ENCODE measurements at regions not wholly inside any gene's neighbourhood (a gene's known extent, or its start where the extent isn't known, plus 50 kb on each side); places are given as distances from the start of the nearest gene placed in this dataset.
A peak's percentile ranks its signal among the peaks of the same experiment; 100 is the strongest.
"Not testable (repeated sequence)": the region's sequence is repeated elsewhere in the genome, so short reads cannot be mapped to it uniquely, and the experiment has no call there.

DNA sequence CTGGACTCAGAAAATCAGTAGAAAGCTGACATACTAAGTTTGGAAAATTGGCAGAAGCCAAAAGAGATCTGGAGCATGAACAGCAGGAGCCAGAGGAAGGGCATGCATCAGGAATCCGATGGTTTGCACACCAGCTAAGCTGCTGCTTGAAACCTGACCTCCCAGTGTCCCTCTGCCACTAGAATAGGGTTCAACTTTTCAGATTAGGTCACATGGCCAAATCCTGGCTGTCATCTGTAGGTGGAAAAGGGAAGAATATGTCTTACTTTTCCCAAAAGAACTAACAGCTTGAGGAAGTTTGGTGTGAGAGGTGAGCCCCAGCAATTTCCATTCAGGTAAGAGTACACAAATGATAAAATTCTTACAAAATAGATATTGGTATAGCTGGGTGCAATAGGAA lies 732.6 kb downstream of the RERGL start:
- DNase-seq (ENCODE audit: low spot score): no peak

DNA sequence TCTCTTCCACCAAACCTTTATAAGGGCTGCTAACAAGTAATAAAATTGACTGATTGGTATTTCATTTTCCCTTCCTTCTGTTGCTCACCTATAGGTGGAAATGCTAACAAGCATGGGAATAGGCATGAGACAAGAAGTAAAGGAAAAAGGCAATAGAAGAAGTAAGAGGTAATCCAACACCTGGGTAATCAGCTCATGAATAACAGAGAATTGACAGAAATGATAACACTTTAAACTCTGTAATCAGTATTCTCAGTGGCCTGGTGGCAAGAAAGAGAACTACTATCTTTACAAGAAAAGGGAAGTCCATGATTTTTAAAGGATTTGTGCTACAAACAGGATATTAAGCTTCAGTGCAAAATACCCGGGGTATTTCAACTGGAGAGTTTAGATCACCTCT lies 737.8 kb downstream of the RERGL start:
- DNase-seq (ENCODE audit: low spot score): no peak

DNA sequence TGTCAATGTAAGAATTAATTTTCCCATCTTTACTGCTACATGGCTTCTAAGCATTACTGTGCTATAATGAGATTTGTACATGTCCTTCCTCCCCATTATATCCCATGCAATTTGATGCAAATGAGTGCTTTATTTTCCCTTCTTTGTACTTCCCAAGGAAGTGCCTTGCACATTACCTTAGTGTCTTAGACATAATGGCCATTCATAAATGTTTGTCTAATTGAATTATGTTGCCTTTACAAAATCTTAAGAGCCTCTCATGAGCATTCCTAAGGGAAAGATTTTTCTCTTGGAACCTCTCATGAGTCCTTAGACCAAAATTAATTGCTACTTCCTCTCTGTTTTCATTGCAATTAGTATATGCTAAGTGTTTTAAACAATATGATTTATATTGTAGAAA lies 741.7 kb downstream of the RERGL start:
- DNase-seq (ENCODE audit: low spot score): no peak

DNA sequence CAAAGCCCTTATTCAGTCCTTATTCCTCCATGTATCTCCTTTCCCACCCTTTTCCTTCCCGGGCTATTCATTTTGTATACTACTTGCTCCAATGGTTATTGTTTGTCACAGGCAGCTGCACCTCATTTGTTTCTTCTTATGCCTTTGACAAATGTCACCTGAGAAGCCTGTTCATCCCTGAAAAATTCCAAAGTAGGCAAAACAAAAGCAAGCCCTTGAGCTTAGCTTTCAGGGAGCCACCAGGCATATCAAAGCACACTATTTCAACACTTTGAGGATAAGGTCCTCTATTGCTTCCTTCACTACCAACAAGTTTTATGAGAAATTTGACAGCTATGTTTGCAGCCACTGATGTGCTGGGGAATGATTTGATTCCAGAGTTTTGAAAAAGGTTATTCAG lies 738.7 kb upstream of the LMO3 start:
- DNase-seq (ENCODE audit: low spot score): no peak

DNA sequence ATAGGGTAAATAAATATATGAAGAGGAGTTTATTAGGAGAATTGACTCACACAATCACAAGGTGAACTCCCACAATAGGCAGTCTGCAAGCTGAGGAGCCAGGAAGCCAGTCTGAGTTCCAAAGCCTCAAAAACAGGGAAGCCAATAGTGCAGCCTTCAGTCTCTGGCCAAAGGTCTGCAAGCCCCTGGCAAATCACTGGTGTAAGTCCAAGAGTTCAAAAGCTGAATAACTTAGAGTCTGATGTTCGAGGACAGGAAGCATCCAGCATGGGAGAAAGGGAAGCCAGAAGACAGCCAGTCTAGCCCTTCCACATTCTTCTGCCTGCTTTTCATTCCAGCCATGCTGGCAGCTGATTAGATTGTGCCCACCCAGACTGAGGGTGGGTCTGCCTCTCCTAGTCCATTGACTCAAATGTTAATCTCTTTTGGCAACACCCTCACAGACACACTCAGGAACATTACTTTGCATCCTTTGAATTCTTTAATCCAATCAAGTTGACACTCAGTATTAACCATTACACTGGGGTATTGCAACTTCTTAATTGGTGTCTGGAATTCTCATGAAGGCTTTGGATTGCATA lies 736.5 kb upstream of the LMO3 start:
- no peak for DNase-seq (ENCODE audit: low spot score)

DNA sequence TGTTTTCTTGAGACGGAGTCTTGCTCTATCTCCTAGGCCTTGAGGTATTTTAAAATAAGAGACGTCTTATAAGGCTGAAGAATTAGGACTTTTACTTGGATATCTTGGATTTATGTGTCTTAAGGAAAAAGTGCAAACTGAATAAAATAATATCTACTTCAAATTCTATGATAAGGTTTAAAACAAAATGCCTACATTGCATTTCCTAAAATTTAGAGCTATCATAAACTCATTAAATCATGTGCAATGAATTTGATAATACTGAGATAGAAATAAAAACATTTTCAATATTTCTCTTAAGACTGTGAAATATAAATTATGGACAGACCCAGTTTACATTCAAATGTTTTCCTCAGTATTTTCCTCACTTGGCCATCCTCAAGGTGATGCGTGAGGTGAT lies 729.5 kb upstream of the LMO3 start:
- no peak for DNase-seq (ENCODE audit: low spot score)

DNA sequence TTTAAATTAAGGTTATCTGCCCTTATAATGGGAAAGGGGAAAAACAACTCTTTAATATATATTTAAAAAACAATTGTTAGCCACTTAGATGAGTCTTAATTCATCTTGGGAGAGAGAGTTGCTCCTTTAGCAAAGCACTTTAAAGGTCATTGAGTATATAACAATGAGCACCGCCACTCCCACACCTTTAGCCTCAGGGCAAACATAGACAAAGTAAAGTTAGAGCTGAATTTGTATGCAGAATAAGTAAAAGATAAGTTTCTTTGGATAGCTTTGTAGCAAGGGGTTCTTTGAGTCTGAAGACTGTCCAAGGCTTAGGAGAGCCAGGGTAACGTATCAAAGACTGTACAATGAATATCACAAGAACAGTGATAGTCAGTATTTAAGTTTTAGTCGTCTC lies 728.8 kb upstream of the LMO3 start:
- DNase-seq (ENCODE audit: low spot score): no peak

DNA sequence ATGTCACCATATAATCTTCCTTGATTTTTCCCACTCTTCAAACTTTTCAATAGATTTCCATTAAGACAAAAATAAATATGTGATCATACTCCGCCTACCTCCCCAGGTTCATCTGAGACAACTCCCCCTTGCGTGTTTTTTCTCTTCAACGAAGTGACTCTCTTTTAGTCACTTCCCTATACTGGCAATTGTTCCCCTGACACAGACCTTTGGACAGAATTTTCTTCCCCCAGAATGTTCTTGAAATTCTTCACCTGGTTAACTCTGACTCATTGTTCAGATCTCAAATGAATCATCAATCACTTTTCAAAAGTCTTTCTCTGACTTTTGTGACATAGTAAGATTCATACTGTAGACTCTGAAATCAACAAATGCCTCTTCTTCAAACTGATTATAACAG lies 727.3 kb upstream of the LMO3 start:
- DNase-seq (ENCODE audit: low spot score): peak; percentile 62

DNA sequence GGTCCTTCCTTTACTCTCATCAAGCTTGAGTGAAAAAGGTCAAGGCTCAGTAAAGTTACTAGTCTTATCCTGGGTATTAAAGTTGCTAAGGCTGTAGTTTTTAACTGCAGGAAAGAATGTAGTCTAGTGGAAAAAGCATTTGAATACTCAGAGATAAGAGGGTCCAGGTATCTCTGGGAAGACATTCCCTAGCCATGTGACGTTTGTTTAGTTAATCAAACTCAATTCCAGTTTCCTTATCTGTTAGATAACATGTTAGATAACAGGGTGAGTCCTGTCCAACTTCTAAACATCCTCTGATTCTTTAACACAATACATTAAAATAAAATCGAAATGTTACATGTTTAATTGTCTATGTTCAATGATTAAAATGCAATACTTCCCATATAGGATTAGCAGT lies 720.7 kb upstream of the LMO3 start:
- no peak for DNase-seq (ENCODE audit: low spot score)

DNA sequence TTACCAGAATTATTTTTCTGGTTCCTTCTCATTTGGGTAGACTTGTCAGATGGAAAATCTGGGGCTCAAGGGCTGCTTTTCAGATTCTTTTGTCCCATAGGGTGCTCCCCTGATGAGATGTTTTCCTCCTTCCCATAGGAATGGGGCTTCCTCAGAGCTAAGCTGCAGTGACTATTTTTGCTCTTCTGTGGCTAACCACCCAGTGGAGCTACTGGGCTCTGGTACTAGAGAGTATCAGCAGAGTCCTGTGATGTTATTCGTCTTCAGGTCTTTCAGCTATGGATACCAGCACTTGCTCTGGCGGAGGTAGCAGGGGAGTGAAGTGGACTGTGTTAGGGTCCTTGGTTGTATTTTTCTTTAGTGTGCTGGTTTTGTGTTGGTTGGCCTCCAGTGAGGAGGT lies 716.1 kb upstream of the LMO3 start:
- DNase-seq (ENCODE audit: low spot score): no peak

DNA sequence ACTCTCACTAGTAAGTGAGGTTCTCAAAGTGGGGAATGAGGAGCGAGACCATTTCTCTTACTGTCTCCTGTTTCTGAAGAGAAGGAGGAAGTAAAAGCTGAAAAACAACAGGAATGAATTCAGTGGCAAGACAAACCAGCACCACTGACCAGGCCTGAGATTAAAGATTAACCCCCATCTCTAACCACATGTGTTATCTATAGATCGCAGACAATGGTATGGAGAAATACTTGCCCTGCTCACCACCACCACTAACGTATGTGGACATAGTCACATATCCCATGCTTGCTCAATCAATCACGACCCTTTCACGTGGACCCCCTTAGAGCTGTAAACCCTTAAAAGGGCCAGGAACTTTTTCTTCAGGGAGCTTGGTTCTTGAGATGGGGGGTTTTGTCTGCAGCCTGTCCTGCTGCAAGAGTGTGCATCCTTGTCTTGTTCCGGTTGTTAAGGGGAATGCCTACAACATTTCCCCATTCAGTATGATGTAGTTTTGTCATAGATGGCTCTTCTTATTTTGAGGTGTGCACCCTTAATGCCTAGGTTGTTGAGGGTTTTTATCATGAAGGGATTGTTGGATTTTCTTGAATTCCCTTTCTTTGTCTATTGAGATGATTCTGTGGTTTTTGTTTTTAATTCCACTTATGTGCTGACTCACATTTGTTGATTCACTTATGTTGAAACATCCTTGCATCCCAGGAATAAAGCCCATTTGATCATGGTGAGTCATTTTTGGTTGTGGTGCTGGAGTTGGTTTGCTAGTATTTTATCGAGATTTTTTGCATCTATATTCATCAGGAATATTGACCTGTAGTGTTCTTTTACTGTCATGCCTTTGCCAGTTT lies 698.8 kb upstream of the LMO3 start:
- DNase-seq (ENCODE audit: low spot score): peak; percentile 32

DNA sequence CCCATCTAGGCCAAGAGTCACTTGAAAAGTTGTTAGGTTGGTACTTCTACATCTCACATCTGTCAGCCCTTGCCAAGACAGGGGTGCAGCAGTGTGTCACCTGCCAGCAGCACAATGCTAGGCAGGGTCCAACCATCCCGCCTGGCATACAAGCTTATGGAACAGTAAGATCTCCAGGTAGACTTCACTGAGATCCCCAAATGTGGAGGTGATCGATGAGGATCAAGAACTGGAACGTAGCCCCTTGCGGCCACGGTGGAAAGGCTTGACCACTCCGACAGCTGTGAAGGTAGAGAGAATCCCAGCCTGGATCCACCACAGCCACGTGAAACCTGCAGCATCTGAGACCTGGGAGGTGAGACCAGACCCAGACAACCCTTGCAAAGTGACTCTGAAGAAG lies 696.0 kb upstream of the LMO3 start:
- DNase-seq (ENCODE audit: low spot score): no peak

DNA sequence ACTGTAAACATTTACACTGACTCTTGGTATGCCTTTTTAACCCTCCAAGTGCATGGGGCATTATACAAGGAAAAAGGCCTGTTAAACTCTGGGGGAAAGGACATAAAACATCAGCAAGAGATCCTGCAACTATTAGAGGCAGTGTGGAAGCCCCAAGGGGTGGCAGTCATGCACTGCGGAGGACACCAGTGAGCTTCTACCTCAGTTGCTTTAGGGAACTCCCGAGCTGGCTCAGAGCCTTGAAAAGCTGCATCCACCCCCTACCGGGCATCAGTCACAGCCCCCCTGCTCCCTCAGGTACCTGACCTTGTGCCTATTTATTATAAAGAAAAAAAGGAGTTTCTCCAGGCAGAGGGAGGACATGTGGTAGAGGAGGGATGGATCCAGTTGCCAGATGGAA lies 695.6 kb upstream of the LMO3 start:
- DNase-seq (ENCODE audit: low spot score): no peak

DNA sequence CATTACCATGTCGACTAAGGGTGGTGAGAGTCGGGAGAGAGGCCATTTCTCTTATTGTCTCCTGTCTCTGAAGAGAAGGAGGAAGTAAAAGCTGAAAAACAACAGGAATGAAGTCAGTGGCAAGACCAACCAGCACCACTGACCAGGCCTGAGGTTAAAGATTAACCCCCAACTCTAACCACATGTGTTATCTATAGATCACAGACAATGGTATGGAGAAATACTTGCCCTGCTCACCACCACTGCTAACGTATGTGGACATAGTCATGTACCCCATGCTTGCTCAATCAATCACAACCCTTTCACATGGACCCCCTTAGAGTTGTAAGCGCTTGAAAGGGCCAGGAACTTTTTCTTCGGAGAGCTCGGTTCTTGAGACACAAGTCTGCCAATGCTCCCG lies 690.9 kb upstream of the LMO3 start:
- no peak for DNase-seq (ENCODE audit: low spot score)

DNA sequence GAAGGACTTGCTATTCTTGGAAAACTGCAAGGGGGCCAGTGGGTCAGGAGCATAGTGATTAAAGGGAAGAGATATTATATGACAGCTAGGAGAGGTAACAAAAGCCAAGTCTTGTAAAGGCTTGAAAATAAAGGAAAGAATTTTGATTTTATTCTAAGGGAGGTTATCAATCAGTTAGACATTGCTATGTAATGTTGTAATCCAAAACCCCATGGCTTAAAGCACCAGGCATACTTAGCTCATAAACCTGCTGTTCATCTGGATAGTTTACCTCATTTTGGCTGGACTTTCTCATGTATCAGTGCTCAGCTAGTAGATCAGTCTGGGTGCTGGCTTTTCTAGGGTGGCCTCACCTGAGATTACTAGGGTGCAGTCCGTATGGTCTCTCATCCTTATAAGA lies 680.9 kb upstream of the LMO3 start:
- no peak for DNase-seq (ENCODE audit: low spot score)

DNA sequence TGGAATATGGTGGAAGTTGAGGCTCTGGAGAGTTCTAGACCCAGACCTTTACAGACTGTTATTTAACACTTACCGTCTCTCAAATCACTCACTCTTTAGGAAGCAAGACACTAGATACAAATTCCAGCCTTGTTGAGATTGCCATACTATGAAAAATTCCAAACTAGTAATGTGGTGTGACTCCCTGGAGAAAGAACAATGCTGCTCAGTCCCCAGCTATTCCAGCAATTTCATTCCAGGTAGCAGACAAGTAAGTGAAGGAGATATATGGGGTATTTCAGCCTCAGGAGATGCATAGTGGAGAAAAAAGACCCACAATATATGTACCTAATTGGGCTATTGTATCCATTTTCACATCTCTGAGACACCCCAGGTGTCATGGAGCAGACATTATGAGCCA lies 678.9 kb upstream of the LMO3 start:
- no peak for DNase-seq (ENCODE audit: low spot score)

DNA sequence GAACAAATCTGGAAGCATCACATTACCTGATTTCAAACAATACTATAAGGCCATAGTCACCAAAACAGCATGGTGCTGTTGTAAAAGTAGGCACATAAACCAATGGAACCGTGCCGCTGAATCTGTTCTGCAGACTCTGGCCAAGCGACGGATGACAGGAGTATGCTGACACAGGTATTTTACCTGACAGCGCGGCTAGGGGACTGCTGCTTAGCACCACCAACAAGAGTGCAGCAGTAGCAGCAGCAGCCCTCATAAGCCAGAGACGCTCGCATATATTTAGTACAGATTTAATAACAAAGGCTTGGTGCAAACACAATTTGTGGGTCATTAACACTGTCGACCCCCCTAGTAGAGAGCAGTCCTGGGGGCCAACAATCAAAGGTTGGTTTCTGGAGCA lies 677.6 kb upstream of the LMO3 start:
- no peak for DNase-seq (ENCODE audit: low spot score)

DNA sequence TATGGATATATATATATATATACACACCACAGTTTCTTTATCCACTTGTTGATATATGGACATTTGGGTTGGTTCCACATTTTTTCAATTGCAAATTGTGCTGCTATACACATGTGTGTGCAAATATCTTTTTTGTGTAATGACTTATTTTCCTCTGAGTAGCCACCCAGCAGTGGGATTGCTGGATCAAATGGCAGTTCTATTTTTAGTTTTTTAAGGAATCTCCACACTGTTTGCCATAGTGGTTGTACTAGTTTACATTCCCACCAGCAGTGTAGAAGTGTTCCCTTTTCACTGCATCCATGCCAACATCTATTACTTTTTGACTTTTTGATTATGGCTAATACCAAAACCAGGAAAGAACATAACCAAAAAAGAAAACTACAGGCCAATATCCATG lies 676.2 kb upstream of the LMO3 start:
- not testable (repeated sequence) for DNase-seq (ENCODE audit: low spot score)

DNA sequence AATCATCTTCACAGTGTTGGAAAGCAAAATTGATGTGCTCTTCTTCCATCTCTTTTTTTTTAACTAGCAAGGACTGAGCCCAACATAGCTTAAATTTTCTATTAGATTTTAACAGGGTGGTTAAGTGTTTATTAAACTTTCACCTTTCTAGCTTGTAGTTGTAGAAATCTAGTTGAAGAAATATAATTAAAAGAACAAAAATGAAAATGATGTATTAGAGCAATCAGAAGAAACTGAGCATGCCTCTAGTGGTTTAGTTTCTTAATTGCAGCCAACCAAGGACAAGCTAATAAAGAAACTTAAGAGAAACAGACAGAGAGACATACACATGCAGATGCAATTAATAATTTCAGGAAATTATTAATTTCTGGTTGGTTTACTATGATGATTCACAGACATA lies 673.0 kb upstream of the LMO3 start:
- DNase-seq (ENCODE audit: low spot score): no peak

DNA sequence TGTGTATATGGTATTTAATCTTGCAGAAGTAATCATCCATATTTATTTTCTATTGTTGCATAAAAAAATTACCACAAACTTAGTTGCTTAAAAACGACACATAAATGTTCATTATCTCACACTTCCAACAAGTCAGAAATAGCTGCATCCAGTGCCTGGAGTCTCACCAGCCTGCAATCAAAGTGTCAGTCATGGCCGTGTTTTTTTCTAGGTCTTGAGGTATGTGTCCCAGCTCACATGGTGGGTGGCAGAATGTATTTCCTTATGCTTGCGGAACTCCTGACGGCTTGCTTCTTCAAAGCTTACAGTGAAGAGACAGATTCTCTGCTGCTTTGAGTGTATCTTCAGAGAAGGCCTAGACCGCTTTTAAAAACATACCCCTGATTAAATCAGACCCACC lies 670.2 kb upstream of the LMO3 start:
- DNase-seq (ENCODE audit: low spot score): no peak

DNA sequence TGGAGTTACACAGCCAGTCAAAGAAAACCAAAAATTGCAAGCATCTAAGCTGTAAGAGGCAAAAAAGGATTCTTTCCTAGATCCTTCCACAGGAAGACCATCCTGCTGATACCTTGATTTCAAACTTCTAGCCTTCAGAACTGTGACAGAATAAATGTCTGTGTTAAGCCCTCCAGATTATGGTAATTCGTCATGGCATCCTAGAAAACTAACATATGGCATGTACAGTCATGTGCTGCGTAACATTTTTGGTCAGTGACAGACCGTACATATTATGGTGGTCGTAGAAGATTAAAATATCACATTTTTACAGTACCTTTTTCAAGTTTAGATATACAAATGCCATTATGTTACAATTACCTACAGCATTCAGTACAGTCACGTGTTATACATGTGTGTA lies 660.9 kb upstream of the LMO3 start:
- no peak for DNase-seq (ENCODE audit: low spot score)

DNA sequence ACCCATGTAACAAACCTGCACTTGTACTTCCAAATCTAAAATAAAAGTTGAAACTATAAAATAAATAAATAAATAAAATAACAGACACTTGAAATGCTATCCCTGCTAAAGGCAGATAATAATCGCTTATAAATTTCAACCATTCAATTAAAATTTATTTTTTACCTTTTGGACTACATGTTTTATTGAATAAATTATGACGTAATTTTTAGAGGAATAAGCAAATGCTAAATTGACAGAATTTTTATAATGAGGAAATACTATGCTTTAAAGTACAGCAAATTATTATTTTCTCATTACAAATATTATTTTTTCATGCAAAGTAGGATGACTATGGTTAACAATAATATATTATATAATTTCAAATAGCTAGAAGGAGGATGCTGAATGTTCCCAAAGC lies 658.6 kb upstream of the LMO3 start:
- no peak for DNase-seq (ENCODE audit: low spot score)

DNA sequence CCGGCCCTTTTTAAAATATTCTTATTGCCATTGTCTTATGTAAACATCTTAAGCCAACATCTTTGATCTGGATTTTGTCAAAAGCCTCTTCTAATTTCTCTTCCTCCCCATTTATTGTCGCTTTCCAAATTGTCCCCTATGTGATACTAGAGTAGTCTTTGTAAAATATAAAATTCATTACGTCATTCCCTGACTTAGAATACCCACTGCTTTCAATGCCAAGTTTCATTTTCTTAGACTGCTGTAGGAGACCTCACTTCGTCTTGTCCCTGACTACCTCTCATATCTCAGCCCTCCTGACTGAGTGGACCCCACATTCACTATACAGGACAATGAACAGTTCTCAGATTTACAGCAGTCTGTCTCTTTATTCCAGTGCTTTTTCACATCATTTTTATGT lies 633.9 kb upstream of the LMO3 start:
- DNase-seq (ENCODE audit: low spot score): no peak

DNA sequence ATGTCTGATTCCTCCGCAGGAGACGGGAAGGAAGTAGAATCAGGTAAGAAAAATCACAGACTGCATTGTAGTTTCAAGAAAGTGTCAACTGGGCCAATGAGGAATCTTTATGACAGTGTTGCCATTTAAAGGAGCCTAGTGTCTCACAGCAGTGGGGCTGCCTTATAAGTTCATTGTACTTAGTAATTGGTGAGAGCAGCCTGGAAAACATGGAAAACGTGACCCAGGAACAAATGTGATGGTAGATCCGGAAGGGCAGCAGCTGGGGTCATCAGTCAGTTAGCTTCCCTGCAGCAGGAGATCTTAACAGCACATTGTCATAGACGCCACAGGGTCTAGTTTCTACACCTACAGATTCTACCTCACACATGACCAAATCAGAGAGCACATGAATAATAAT lies 630.0 kb upstream of the LMO3 start:
- DNase-seq (ENCODE audit: low spot score): no peak
